ENCODE measurements at regions not wholly inside any gene's neighbourhood (a gene's known extent, or its start where the extent isn't known, plus 50 kb on each side); places are given as distances from the start of the nearest gene placed in this dataset.

DNA sequence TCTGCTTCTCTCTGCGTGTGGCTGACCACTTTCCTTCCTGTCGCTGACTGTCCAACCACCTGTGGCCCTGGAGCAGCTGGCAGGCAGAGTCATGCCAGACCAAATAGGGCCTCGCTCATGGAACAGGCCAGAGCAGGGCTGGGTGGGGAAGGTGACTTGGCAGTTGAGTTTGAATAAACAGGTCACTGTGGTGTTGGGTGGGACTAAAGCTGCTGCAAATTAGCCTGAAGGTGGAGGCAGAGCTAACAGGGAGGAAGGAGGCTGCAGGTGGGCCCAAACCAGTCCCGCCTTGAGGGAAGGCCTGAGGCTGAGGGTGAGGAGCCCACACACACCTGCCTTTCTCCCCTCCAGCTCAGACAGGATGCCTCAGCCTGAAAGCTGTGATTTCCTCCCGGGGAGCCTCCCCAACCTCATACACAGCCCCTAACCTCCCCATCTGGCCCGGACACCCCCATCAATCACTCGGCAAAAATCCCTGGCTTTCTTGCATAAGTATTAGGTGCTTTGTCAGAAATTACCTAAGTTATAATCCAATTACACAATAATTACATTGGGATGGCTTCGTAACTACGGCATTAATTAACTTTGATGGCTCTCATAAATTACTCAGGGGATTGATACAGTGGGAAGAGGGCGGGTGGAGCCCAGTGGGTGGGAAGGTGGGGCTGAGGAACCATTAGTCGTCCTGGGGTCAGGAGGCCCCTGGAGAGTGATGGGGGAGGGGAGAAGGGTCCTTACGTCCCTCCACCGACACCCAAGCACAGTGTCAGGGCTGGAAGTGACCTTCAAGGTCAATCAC, 97.7 kb upstream of the PCBD1 start:
- TF ChIP-seq, protein P1, sequence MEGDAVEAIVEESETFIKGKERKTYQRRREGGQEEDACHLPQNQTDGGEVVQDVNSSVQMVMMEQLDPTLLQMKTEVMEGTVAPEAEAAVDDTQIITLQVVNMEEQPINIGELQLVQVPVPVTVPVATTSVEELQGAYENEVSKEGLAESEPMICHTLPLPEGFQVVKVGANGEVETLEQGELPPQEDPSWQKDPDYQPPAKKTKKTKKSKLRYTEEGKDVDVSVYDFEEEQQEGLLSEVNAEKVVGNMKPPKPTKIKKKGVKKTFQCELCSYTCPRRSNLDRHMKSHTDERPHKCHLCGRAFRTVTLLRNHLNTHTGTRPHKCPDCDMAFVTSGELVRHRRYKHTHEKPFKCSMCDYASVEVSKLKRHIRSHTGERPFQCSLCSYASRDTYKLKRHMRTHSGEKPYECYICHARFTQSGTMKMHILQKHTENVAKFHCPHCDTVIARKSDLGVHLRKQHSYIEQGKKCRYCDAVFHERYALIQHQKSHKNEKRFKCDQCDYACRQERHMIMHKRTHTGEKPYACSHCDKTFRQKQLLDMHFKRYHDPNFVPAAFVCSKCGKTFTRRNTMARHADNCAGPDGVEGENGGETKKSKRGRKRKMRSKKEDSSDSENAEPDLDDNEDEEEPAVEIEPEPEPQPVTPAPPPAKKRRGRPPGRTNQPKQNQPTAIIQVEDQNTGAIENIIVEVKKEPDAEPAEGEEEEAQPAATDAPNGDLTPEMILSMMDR (IDR thresholded peaks at IDR 0.05) = no peak
- TF ChIP-seq ZFX (IDR thresholded peaks at IDR 0.05; ENCODE audit: borderline replicate concordance) = no peak
